K562 (cell line): ENCODE measurements at regions not wholly inside any gene's neighbourhood (a gene's known extent, or its start where the extent isn't known, plus 50 kb on each side); places are given as distances from the start of the nearest gene placed in this dataset.

Experiments used
- CREB1 ChIP-seq, 2 experiments: sonication (generic) in 1 of 2; formaldehyde crosslinking in 1 of 2; IDR thresholded peaks; 2 replicates each; pipeline versions ENCODE4 v1.6.1 to v1.8.0; 2012 to 2022; ENCODE audit warnings: inconsistent platforms in 1 of 2, mild to moderate bottlenecking in 1 of 2, missing genetic modification reagents in 1 of 2, moderate library complexity in 1 of 2
- CREB3 ChIP-seq: fragments of 450-650 bp; conservative IDR thresholded peaks from 2 replicates; pipeline ENCODE4 v1.6.1; 2016; ENCODE audit warnings: missing genetic modification characterization, low read depth, mild to moderate bottlenecking, missing compliant biosample characterization, moderate library complexity
- CTCF ChIP-seq, 3 experiments: IDR thresholded peaks in 2 of 3; conservative IDR thresholded peaks in 1 of 3; 2 replicates each; pipeline ENCODE4 v1.5.1; 2011 to 2012; ENCODE audit warnings: low read length in 3 of 3, mild to moderate bottlenecking in 3 of 3, control low read depth in 2 of 3, improper control_type of control experiment in 1 of 3, inconsistent platforms in 1 of 3, low read depth in 1 of 3, mixed read lengths in 1 of 3, moderate library complexity in 1 of 3; ENCODE audit not compliant: insufficient read depth in 2 of 3
- EZH2 ChIP-seq: IDR thresholded peaks from 2 replicates; pipeline ENCODE4 v1.6.1; 2012; ENCODE audit warnings: low read depth, mild to moderate bottlenecking, inconsistent platforms, low read length, borderline replicate concordance
- FOXJ2 ChIP-seq: fragments of 200-800 bp; sonication (Bioruptor generic); IDR thresholded peaks from 2 replicates; pipeline ENCODE4 v1.6.1; 2016; ENCODE audit warnings: missing genetic modification characterization, missing compliant biosample characterization
- GABPA ChIP-seq: fragments of 200-800 bp; sonication (Bioruptor generic); conservative IDR thresholded peaks from 2 replicates; pipeline ENCODE4 v1.6.1; 2016; ENCODE audit warnings: low read depth, missing genetic modification characterization, missing compliant biosample characterization
- HMGXB4 ChIP-seq: sonication (generic); formaldehyde crosslinking; IDR thresholded peaks from 2 replicates; pipeline ENCODE4 v1.8.1; 2023; ENCODE audit warnings: mild to moderate bottlenecking, missing genetic modification reagents
- KLF1 ChIP-seq: fragments of 450-650 bp; IDR thresholded peaks from 2 replicates; pipeline ENCODE4 v1.6.1; 2016; ENCODE audit warnings: missing genetic modification characterization, missing compliant biosample characterization
- PCBP2 ChIP-seq: fragments of 200-400 bp; formaldehyde crosslinking; IDR thresholded peaks from 2 replicates; pipeline ENCODE4 v1.6.1; 2018; ENCODE audit warnings: low read length, low read depth, mild to moderate bottlenecking, moderate library complexity; ENCODE audit not compliant: poor library complexity, severe bottlenecking
- POLR2A ChIP-seq: fragments of 450-650 bp; conservative IDR thresholded peaks from 2 replicates; pipeline ENCODE4 v1.6.1; 2016
- SMAD3 ChIP-seq: fragments of 450-650 bp; formaldehyde crosslinking; conservative IDR thresholded peaks from 2 replicates; pipeline ENCODE4 v1.4.0; 2020; ENCODE audit warnings: mild to moderate bottlenecking
- STAG1 ChIP-seq: sonication (generic); formaldehyde crosslinking; IDR thresholded peaks from 2 replicates; pipeline ENCODE4 v1.5.0; 2020; ENCODE audit warnings: missing genetic modification reagents, borderline replicate concordance
- ZNF707 ChIP-seq: fragments of 250-450 bp; sonication (Bioruptor Pico); conservative IDR thresholded peaks from 2 replicates; pipeline ENCODE4 v1.8.0; 2022; ENCODE audit warnings: inconsistent platforms, mild to moderate bottlenecking, moderate library complexity

GRCh38 chr3:98979296-98979695 is 77.8 kb upstream of the DCBLD2 start:
- no peak for TF ChIP-seq GABPA (tag)
- TF ChIP-seq KLF1: no peak
- TF ChIP-seq CTCF (IDR thresholded peaks at IDR 0.05 in 2 of 3, conservative IDR thresholded peaks at IDR 0.05 in 1 of 3; ENCODE audit: insufficient read depth in 2 of 3, low read depth in 1 of 3, low read length in 3 of 3): no peak
- no peak for TF ChIP-seq STAG1
- no peak for TF ChIP-seq EZH2
- no peak for TF ChIP-seq ZNF707 (CRISPR knock-in tag)
- no peak for TF ChIP-seq PCBP2
- no peak for TF ChIP-seq POLR2A
- TF ChIP-seq CREB3 (tag): no peak
- TF ChIP-seq CREB1 (IDR thresholded peaks at IDR 0.05): no peak
- TF ChIP-seq CREB1 (CRISPR knock-in tag; IDR thresholded peaks at IDR 0.05): no peak
- TF ChIP-seq SMAD3: no peak
- TF ChIP-seq HMGXB4 (CRISPR knock-in tag): no peak
- TF ChIP-seq FOXJ2 (tag): no peak
